GM18508 (cell line): ENCODE measurements at regions not wholly inside any gene's neighbourhood (a gene's known extent, or its start where the extent isn't known, plus 50 kb on each side); places are given as distances from the start of the nearest gene placed in this dataset.
"Not testable (repeated sequence)": the region's sequence is repeated elsewhere in the genome, so short reads cannot be mapped to it uniquely, and the experiment has no call there.

Experiments used
- ATAC-seq: cut with Tn5 transposase; IDR thresholded peaks from one replicate; pipeline ENCODE4 v1.9.1; 2021; ENCODE audit warnings: moderate number of reproducible peaks; ENCODE audit not compliant: insufficient read depth, unreplicated experiment

DNA sequence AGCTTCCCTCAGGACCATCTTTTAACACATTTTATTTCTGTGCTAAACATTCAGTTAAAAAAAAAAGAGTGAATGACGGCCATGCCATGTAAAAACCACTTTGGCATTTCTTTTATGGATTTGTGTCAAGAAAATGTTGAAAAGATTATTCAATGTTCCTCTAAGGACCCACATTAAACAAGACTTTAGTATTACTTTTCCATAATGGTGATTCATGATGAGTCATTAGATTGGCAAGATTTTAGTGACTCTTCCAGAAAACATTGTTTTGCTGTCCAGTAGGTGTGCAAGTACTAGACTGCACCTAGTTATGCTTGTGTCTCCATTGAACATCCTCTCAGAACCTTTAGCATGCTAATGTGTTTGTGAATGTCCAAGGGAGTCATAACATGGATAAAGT is 748.6 kb downstream of the STPG2 start:
- ATAC-seq, result no peak

DNA sequence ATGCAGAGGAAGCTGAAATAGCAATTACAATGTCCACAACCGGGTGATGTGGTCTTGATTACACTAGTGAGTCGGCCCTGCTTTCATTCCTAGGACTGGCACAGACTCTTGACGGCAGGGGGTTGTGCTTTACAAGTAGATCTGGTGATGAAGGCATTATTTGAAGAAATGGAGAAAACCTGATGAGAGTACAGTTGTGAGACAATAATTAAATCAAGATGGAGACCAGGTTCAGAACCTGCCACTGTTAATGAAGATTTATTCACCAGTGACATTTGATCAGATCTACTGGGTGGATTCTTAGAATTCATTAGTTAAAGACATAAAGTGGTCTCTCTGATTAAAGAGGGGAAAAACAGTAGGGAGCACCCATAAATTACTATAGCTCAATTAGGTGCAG is 747.2 kb downstream of the STPG2 start:
- ATAC-seq, result no peak

- no peak for ATAC-seq
Observed at GRCh38 chr4:97396605-97397004, 746.7 kb downstream of the STPG2 start.

DNA sequence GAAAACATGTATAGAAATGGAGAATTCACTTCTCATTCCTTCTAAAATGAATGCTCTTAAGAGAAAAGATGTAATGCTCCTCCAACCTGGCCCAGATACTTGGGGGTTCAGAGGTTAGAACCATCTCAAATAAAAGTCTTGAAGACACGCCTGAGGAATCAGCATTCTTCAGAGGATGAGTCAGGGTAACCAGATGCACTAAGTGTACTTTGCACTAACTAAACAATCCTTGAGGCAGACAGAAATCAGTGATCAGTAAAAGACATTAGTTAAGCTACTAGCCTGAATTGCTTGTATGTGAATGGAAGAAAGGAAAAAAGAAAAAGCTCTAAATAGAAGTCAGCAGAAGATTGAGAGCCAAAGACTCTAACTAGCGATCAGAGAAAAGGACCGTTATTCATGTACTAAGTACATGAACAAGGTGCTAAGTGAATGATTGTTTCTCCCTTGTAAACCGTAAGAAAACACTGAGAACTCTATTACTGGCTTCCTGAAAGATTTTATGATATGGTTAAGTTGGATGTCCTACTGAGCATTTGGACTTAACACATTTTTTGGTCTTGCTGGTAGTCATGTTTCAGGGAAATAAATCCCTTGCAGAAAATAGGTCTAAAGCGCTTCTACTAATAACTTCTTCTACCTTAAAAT is 738.3 kb downstream of the STPG2 start:
- no peak for ATAC-seq

DNA sequence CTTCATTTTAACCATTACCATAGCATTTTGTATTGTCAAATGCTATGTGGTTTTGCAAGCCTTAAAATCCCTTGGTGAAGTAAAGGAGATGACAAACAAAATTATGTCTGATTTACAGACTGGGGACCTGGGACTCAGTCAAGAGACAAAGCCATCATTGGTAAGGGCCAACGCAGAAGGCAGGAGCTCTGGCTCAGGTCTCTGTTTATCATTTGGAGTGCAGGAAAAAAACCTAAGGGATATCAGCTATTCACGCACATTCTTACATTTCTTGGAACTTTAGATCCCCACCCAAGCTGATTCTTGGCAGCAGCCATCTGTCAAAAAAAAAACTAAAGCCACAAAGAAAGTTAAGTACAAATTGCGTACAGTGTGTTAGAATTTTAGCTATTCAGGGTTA is 731.9 kb downstream of the STPG2 start:
- no peak for ATAC-seq

DNA sequence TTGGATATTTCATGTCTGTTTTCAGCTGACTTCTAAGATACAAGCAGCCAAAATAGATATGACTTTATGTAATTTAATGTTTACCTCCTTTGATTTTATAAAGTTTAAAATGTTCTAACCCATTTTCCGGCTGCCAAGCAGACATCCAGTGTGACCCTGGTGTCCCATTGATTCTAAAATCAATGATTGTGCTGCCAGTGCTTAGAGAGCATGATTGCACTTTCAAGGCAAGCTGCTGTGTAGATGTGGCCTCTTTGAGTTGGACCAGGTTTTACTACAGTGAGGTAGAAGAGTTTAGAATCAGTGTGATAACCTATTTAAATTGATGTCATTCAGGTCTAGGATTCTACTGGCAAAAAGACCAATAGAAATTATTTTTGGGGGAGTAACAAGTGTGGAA is 730.9 kb downstream of the STPG2 start:
- no peak for ATAC-seq

DNA sequence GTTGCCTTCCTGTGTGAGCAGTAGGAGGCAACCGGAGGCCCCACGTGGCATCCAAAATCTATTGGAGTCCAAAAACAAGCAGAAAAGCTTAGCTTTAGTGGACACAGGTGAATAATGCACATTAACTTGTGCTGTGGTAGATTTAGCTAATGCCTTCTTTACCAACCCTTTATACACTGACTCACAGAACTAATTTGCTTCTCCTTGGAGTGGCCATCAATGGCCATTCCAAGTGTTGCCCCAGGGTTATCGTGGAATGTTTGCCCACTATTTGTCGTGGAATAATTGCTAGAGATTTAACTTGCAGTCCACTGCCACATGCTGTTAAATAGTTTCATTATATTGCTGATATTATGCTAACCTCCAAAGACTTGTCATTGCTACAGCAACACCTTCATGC is 729.1 kb downstream of the STPG2 start:
- ATAC-seq, result no peak

- ATAC-seq, result no peak
Observed at GRCh38 chr4:97432551-97432950, 710.7 kb downstream of the STPG2 start.

DNA sequence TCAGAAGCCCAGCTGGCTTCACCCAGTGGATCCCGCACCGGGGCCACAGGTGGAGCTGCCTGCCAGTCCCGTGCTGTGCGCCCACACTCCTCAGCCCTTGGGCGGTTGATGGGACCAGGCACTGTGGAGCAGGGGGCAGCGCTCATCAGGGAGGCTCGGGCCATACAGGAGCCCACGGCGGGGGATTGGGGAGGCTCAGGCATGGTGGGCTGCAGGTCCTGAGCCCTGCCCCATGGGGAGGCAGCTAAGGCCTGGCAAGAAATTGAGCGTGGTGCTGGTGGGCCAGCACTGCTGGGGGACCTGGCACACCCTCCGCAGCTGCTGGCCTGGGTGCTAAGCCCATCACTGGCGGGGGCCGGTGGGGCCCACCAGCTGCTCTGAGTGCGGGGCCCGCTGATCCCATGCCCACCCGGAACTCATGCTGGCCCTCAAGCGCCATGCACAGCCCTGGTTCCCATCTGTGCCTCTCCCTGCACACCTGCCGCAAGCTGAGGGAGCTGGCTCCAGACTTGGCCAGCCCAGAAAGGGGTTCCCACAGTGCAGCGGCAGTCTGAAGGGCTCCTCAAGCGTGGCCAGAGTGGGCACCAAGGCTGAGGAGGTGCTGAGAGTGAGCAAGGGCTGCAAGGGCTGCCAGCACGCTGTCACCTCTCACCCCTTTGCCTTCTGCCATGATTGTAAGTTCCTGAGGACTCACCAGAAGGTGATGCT is 705.1 kb downstream of the STPG2 start:
- ATAC-seq, result not testable (repeated sequence)

GRCh38 chr4:97453186-97453585 is 690.1 kb downstream of the STPG2 start:
- no peak for ATAC-seq

GRCh38 chr4:97457253-97457652 is 686.0 kb downstream of the STPG2 start:
- no peak for ATAC-seq

DNA sequence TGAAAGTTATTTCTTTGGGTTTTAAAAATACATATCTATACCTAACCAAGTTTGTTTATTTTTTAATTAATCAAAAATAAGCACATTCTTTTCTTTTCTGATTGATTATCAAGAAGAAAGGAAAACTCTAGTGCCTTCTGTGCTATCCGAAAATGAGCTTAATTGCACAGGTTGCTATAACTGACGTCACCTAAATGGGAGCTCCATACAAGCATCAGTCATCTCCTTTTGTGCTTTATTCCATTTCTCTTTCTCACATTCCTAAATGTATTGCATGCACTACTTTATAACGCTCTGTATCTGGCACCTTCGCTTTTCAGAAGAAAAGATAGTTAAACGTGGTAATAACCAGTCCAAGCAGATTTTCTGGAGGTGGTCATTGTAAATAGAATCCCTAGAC is 675.0 kb downstream of the STPG2 start:
- no peak for ATAC-seq

GRCh38 chr4:97475621-97476020 is 667.7 kb downstream of the STPG2 start:
- ATAC-seq, result no peak

GRCh38 chr4:97477974-97478373 is 665.3 kb downstream of the STPG2 start:
- no peak for ATAC-seq

DNA sequence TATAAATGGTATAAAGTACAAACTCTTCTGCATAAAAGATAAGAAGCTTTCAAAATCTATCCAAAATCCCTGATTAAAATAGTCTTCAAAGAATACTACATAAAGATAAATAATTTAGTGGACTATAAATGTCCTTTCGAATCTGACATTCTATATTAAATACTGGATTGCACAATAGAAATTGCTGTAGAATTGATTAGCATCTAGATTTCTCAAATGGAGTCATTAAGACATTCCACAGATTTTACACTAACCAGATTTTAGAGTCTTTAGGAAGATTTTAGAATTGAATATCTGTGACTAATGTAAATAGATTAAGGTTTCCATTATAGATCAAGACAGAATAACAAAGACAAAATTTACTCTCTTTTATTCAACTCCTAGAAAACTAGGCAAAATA is 663.9 kb downstream of the STPG2 start:
- ATAC-seq, result no peak

- no peak for ATAC-seq
Observed at GRCh38 chr4:97491856-97492255, 651.4 kb downstream of the STPG2 start.

DNA sequence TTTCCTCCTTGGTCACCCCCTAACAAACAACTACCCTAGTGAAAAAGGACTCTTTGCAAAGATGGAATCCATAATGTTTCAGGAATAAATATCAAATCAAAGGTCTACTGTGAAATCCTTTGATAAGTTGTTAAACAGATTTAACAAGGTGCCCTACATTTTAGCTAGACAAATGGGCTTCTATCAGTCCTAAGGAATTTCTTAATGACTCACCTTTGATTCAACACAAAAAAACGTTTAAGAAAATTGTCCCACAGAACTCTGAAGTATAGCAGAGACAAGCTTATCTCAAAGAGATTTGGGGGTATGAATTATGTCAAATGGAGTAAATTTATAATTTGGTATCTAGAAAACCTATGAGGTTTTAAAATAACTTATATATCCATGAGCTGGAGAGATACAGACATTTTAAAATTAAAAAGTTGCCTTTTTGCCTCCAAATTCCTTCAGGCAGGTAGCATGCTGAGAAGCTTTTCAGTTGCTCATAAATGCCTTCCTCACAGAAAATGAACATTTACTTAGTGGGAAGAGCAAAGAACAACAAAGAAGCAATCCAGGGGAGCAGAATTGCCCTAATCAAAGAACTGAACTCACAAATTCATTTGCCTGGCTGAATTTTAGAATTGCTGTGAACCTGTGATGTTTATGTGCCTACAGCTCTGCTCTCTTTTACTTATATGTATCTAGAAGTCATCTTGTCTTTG is 649.3 kb downstream of the STPG2 start:
- no peak for ATAC-seq

DNA sequence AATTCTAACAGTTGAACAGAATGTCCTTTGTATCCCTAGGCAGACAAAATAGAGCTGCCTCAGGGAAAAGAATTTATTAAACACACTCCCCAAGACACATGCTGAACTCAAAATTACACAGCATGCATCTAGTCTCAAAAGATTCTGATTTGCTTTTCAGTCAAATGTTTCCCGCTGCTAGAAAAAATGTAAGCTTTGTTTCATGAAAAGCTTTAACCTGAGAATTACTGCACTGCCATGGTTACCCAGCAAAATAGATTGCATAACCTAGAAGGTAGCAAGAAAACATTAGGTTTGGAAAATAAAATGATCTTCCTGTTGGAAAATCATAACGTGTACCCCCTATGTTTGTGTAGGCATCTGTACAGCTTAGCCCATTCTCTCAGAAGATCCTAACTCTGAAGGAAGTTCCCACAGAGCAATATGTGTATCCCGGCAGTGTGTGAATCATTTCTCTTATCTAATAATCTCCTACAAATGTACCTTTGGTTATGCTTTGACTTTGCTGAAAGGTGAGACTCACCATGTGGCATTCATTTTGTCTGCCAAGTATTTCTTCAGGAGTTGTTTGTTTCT is 646.9 kb downstream of the STPG2 start:
- ATAC-seq, result no peak

DNA sequence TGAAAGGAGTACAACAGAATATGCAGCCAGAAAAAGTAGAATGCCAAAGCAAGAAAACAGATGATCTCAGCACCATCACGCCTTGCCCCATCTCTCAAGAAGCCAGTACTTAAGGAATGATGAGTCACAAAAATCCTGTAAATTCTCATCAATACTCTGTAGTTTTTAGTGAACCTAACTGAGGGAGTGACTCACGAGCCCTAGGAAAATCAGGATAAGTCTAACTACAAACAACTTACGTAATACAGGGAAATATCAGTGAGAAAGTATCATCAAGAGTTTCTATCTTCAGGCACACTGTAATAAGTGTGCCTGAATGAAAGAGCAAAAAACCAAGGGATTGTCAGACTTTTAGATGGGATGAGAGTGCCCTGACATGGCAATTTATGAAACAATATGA is 644.4 kb downstream of the STPG2 start:
- ATAC-seq, result no peak

DNA sequence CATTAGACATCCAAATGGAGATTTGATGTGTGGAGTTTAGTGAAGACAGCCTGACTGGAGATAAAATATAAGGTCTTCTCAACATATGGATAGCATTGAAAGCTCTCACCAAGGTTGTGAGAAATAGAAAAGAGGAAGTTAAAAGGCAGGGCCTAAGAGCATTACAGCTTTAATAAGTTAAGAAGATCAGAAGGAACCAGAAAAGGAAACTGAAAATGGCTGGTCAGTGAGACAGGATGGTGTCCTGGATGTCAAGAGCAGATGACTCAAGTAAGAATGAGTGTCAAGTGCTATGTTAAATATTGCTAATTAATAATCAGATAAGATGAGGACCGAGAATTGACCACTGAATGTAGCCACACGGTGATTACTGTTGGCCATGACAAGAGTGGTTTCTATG is 642.9 kb downstream of the STPG2 start:
- ATAC-seq, result peak; percentile 100

- ATAC-seq, result no peak
Observed at GRCh38 chr4:97504713-97505112, 638.6 kb downstream of the STPG2 start.
